Panc1 (cell line): ENCODE measurements at regions not wholly inside any gene's neighbourhood (a gene's known extent, or its start where the extent isn't known, plus 50 kb on each side); places are given as distances from the start of the nearest gene placed in this dataset.

ENCODE experiments used
- ATAC-seq: fragments of 200-7000 bp; cut with Tn5 transposase; 2 replicates; pipeline ENCODE4 v1.9.1; 2020; ENCODE audit warnings: mild to moderate bottlenecking, moderate library complexity
- BruUV-seq: library from RNA; stranded (reverse); fragments of 400-500 nt; replicated peaks from 2 replicates; lab custom pipeline; 2021; lab: Mats Ljungman, UMichigan
- CTCF ChIA-PET: fragments of 300-600 bp; sonication (Branson Sonifier 250); formaldehyde crosslinking; loops from one replicate; lab custom pipeline; 2022; ENCODE audit warnings: antibody characterized with exemption; lab: Charles Lee
- POLR2A ChIA-PET: fragments of 300-600 bp; sonication (Branson Sonifier 250); formaldehyde crosslinking; loops from one replicate; lab custom pipeline; 2022; ENCODE audit warnings: antibody characterized with exemption; lab: Charles Lee
- DNase-seq: peaks from one replicate; pipeline ENCODE4 v3.0.0-alpha.2; 2010; ENCODE audit warnings: low read depth, low spot score
- H3K27ac ChIP-seq: 2 replicates; pipeline ENCODE4 v1.5.1; 2011; ENCODE audit warnings: mild to moderate bottlenecking, low read length, inconsistent platforms
- H3K27me3 ChIP-seq: fragments of 200-500 bp; sonication (Bioruptor generic); 2 replicates; pipeline ENCODE4 v1.6.0; 2014; ENCODE audit warnings: low read length, inconsistent platforms; ENCODE audit not compliant: control insufficient read depth, insufficient read depth
- H3K36me3 ChIP-seq: fragments of 200-500 bp; sonication (Bioruptor generic); 2 replicates; pipeline ENCODE4 v1.5.1; 2014; ENCODE audit warnings: inconsistent platforms, mild to moderate bottlenecking, low read length, moderate library complexity; ENCODE audit not compliant: control insufficient read depth, insufficient read depth
- H3K4me1 ChIP-seq: 2 replicates; pipeline ENCODE4 v1.5.1; 2011; ENCODE audit warnings: inconsistent platforms, mild to moderate bottlenecking, low read length, moderate library complexity; ENCODE audit not compliant: control insufficient read depth, insufficient read depth
- H3K4me3 ChIP-seq, 2 experiments: 2 replicates each; pipeline ENCODE4 v1.5.1; 2011 to 2012; ENCODE audit warnings: low read depth in 2 of 2, low read length in 2 of 2, mild to moderate bottlenecking in 2 of 2, inconsistent platforms in 1 of 2, moderate library complexity in 1 of 2
- H3K9me3 ChIP-seq: fragments of 200-500 bp; sonication (Bioruptor generic); 2 replicates; pipeline ENCODE4 v1.5.1; 2014; ENCODE audit warnings: low read depth, mild to moderate bottlenecking, inconsistent platforms, low read length, moderate library complexity; ENCODE audit not compliant: control insufficient read depth, insufficient read depth
- POLR2AphosphoS5 ChIP-seq: IDR thresholded peaks from 2 replicates; pipeline ENCODE4 v1.6.1; 2012; ENCODE audit warnings: mild to moderate bottlenecking, low read depth, low read length, moderate library complexity
- SIN3A ChIP-seq: IDR thresholded peaks from 2 replicates; pipeline ENCODE4 v1.6.1; 2012; ENCODE audit warnings: low read depth, mild to moderate bottlenecking, low read length, moderate library complexity, borderline replicate concordance; ENCODE audit not compliant: insufficient read depth
- TCF7L2 ChIP-seq: IDR thresholded peaks from 2 replicates; pipeline ENCODE4 v1.6.1; 2011; ENCODE audit warnings: mild to moderate bottlenecking, low read depth, low read length, inconsistent platforms
- in situ Hi-C: cut with HindIII; loops from 2 replicates; pipeline ENCODE4 v1.10.0; 2016; ENCODE audit warnings: low sequenced_read_pairs, low pct_unique_long_range_greater_than_20kb
- intact Hi-C: fragments of 100-400 bp; cut with micrococcal nuclease; formaldehyde crosslinking; loops from one replicate; pipeline ENCODE4 v1.10.0; 2022; ENCODE audit not compliant: unreplicated experiment
- TF ChIP-seq, protein P1 (sequence below): fragments of 450-650 bp; IDR thresholded peaks from 2 replicates; pipeline ENCODE4 v1.5.1; 2017; ENCODE audit warnings: mild to moderate bottlenecking
- TF ChIP-seq, protein P2 (sequence below), 2 experiments: IDR thresholded peaks; 2 replicates each; pipeline ENCODE4 v1.6.1; 2011 to 2012; ENCODE audit warnings: low read depth in 2 of 2, control low read depth in 1 of 2, low read length in 1 of 2, mild to moderate bottlenecking in 1 of 2, moderate library complexity in 1 of 2; ENCODE audit not compliant: insufficient read depth in 1 of 2

DNA sequence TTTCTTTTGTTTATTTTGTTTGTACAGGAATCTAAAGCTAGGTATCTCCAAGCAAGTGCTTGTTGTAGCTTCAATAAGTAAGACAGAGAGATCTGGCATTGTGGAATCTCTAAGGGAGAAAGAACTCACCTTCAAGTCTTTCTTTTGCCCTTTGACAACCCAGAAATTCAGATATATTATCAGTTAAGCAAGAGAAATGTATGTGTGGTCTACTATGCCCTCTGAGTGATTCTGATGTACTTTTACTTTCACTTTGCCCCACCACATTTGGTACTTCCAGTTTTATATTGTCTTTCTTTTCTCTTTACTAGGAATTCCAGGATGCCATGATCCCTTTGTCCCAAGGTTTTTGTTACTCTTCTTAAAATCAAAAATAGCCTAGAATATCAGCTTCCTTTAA, 259.6 kb upstream of the PIK3C3 start:
- H3K36me3 ChIP-seq: no peaks in the 10 kb centered on the region
- DNase-seq (no peak), ATAC-seq (no peak)
- H3K27me3 ChIP-seq: no peaks in the 10 kb centered on the region
- H3K4me3 ChIP-seq: no peak overlapping the region
- POLR2A ChIA-PET: no interaction called here
- intact Hi-C loops (no loop called here), in situ Hi-C loops (no loop called here)
- no TSS peak for BruUV-seq
- H3K27ac ChIP-seq: no peak overlapping the region
- no peaks in the 10 kb centered on the region for H3K4me1 ChIP-seq
- H3K9me3 ChIP-seq: no peaks in the 10 kb centered on the region
- TF ChIP-seq TCF7L2 (no peak), POLR2AphosphoS5 (no peak), SIN3A (no peak)
- TF ChIP-seq, protein P1, sequence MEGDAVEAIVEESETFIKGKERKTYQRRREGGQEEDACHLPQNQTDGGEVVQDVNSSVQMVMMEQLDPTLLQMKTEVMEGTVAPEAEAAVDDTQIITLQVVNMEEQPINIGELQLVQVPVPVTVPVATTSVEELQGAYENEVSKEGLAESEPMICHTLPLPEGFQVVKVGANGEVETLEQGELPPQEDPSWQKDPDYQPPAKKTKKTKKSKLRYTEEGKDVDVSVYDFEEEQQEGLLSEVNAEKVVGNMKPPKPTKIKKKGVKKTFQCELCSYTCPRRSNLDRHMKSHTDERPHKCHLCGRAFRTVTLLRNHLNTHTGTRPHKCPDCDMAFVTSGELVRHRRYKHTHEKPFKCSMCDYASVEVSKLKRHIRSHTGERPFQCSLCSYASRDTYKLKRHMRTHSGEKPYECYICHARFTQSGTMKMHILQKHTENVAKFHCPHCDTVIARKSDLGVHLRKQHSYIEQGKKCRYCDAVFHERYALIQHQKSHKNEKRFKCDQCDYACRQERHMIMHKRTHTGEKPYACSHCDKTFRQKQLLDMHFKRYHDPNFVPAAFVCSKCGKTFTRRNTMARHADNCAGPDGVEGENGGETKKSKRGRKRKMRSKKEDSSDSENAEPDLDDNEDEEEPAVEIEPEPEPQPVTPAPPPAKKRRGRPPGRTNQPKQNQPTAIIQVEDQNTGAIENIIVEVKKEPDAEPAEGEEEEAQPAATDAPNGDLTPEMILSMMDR: no peak
- TF ChIP-seq, protein P2, sequence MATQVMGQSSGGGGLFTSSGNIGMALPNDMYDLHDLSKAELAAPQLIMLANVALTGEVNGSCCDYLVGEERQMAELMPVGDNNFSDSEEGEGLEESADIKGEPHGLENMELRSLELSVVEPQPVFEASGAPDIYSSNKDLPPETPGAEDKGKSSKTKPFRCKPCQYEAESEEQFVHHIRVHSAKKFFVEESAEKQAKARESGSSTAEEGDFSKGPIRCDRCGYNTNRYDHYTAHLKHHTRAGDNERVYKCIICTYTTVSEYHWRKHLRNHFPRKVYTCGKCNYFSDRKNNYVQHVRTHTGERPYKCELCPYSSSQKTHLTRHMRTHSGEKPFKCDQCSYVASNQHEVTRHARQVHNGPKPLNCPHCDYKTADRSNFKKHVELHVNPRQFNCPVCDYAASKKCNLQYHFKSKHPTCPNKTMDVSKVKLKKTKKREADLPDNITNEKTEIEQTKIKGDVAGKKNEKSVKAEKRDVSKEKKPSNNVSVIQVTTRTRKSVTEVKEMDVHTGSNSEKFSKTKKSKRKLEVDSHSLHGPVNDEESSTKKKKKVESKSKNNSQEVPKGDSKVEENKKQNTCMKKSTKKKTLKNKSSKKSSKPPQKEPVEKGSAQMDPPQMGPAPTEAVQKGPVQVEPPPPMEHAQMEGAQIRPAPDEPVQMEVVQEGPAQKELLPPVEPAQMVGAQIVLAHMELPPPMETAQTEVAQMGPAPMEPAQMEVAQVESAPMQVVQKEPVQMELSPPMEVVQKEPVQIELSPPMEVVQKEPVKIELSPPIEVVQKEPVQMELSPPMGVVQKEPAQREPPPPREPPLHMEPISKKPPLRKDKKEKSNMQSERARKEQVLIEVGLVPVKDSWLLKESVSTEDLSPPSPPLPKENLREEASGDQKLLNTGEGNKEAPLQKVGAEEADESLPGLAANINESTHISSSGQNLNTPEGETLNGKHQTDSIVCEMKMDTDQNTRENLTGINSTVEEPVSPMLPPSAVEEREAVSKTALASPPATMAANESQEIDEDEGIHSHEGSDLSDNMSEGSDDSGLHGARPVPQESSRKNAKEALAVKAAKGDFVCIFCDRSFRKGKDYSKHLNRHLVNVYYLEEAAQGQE (IDR thresholded peaks at IDR 0.05; ENCODE audit: insufficient read depth in 1 of 2, low read depth in 2 of 2, low read length in 1 of 2): no peak
- CTCF ChIA-PET: no interaction called here

DNA sequence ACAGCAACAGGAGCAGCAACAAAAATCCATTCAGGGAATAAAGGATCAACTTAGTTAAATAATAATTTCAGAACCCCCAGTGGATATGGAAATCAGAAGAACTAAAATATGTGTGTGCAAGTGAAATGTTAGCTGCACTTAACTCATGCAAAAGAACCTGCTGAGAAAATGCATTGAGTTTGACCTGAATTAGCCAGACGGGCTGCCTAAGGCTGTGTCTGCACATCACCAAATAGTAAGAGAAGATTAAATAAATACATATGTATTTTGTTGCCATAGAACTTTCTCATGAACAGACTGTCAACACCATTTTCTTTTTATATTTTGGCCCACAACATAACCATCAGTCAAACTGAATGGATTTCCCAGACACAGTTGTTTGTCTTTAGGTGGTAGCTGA, 262.0 kb upstream of the PIK3C3 start:
- intact Hi-C loops (no loop called here), in situ Hi-C loops (no loop called here)
- ChIA-PET CTCF (no interaction called here), POLR2A (no interaction called here)
- H3K9me3 ChIP-seq: no peaks in the 10 kb centered on the region
- DNase-seq: no peak
- no peaks in the 10 kb centered on the region for H3K27me3 ChIP-seq
- no peak overlapping the region for H3K27ac ChIP-seq
- H3K4me1 ChIP-seq: no peaks in the 10 kb centered on the region
- H3K4me3 ChIP-seq: no peak overlapping the region
- ATAC-seq: no peak
- no peaks in the 10 kb centered on the region for H3K36me3 ChIP-seq
- BruUV-seq: no TSS peak
- TF ChIP-seq TCF7L2: no peak
- TF ChIP-seq, protein P2 (IDR thresholded peaks at IDR 0.05; ENCODE audit: insufficient read depth in 1 of 2, low read depth in 2 of 2, low read length in 1 of 2): no peak
- no peak for TF ChIP-seq POLR2AphosphoS5
- TF ChIP-seq, protein P1: no peak
- TF ChIP-seq SIN3A: no peak
